IMR-90 (cell line): ENCODE measurements at regions not wholly inside any gene's neighbourhood (a gene's known extent, or its start where the extent isn't known, plus 50 kb on each side); places are given as distances from the start of the nearest gene placed in this dataset.

ENCODE experiments used
- ATAC-seq: fragments of 200-7000 bp; cut with Tn5 transposase; 2 replicates; pipeline ENCODE4 v1.9.1; 2020; ENCODE audit warnings: low read depth, mild to moderate bottlenecking, moderate library complexity
- BruUV-seq: library from RNA; stranded (reverse); fragments of 400-500 nt; replicated peaks from 2 replicates; lab custom pipeline; 2021; lab: Mats Ljungman, UMichigan
- CTCF ChIA-PET: fragments of 300-600 bp; formaldehyde crosslinking; extraction: SDS; loops from one replicate; lab custom pipeline; 2021; ENCODE audit warnings: antibody characterized with exemption; lab: Yijun Ruan, JAX
- POLR2A ChIA-PET: fragments of 300-600 bp; sonication (Branson Sonifier 250); formaldehyde crosslinking; loops from one replicate; lab custom pipeline; 2022; ENCODE audit warnings: antibody characterized with exemption; ENCODE audit not compliant: unreplicated experiment; lab: Charles Lee
- DNase-seq: peaks from one replicate; pipeline ENCODE4 v3.0.0; 2013
- H2AFZ ChIP-seq: replicated peaks from 2 replicates; pipeline ENCODE3; 2013; ENCODE audit warnings: low read length, mild to moderate bottlenecking; ENCODE audit not compliant: poor library complexity
- H2AK5ac ChIP-seq: 2 replicates; pipeline ENCODE4 v1.6.1; 2013; ENCODE audit warnings: low read depth, low read length, inconsistent platforms
- H2AK9ac ChIP-seq: replicated peaks from 2 replicates; pipeline ENCODE3; 2013; ENCODE audit warnings: mild to moderate bottlenecking, low read depth, low read length, moderate library complexity; ENCODE audit not compliant: poor library complexity
- H2BK120ac ChIP-seq: 2 replicates; pipeline ENCODE4 v1.6.1; 2013; ENCODE audit warnings: low read depth, low read length, inconsistent platforms
- H2BK15ac ChIP-seq: 3 replicates; pipeline ENCODE4 v1.6.1; 2013; ENCODE audit warnings: low read depth, low read length, inconsistent platforms
- H2BK20ac ChIP-seq: 2 replicates; pipeline ENCODE4 v1.6.1; 2013; ENCODE audit warnings: low read depth, mild to moderate bottlenecking, inconsistent platforms, low read length, moderate library complexity
- H2BK5ac ChIP-seq: 2 replicates; pipeline ENCODE4 v1.6.1; 2013; ENCODE audit warnings: mild to moderate bottlenecking, low read depth, low read length, inconsistent platforms; ENCODE audit not compliant: poor library complexity, severe bottlenecking
- H3K14ac ChIP-seq: replicated peaks from 2 replicates; pipeline ENCODE4 v1.6.1; 2013; ENCODE audit warnings: low read depth, low read length, inconsistent platforms
- H3K18ac ChIP-seq: 2 replicates; pipeline ENCODE4 v1.6.1; 2013; ENCODE audit warnings: low read depth, low read length, control low read depth
- H3K23ac ChIP-seq: 2 replicates; pipeline ENCODE4 v1.6.1; 2013; ENCODE audit warnings: low read depth, low read length, inconsistent platforms
- H3K27ac ChIP-seq: 2 replicates; pipeline ENCODE4 v1.5.1; 2013; ENCODE audit warnings: mild to moderate bottlenecking, control low read depth, low read length; ENCODE audit not compliant: insufficient read depth
- H3K27me3 ChIP-seq: 2 replicates; pipeline ENCODE4 v1.6.1; 2013; ENCODE audit warnings: low read length; ENCODE audit not compliant: control insufficient read depth, insufficient read depth
- H3K36me3 ChIP-seq: 2 replicates; pipeline ENCODE4 v1.6.1; 2013; ENCODE audit warnings: low read length, mixed read lengths; ENCODE audit not compliant: control insufficient read depth, insufficient read depth
- H3K4ac ChIP-seq: 2 replicates; pipeline ENCODE4 v1.6.1; 2013; ENCODE audit warnings: low read depth, low read length, inconsistent platforms
- H3K4me1 ChIP-seq: 2 replicates; pipeline ENCODE4 v1.6.1; 2013; ENCODE audit warnings: low read length, mixed read lengths; ENCODE audit not compliant: control insufficient read depth, insufficient read depth
- H3K4me2 ChIP-seq: 2 replicates; pipeline ENCODE4 v1.6.1; 2013; ENCODE audit warnings: low read depth, mild to moderate bottlenecking, control low read depth, low read length, moderate library complexity
- H3K4me3 ChIP-seq: 2 replicates; pipeline ENCODE4 v1.5.1; 2013; ENCODE audit warnings: low read depth, mild to moderate bottlenecking, control low read depth, low read length, moderate library complexity; ENCODE audit not compliant: insufficient read depth
- H3K56ac ChIP-seq: 2 replicates; pipeline ENCODE4 v1.6.1; 2013; ENCODE audit warnings: low read length, inconsistent platforms; ENCODE audit not compliant: insufficient read depth; ENCODE audit errors: extremely low read depth
- H3K79me1 ChIP-seq, 2 experiments: 2 replicates each; pipeline ENCODE4 v1.6.1; 2013; ENCODE audit warnings: low read length in 2 of 2, inconsistent platforms in 1 of 2, low read depth in 1 of 2
- H3K9ac ChIP-seq: 2 replicates; pipeline ENCODE4 v1.6.1; 2013; ENCODE audit warnings: low read depth, low read length, control low read depth
- H3K9me1 ChIP-seq: 2 replicates; pipeline ENCODE4 v1.6.1; 2013; ENCODE audit warnings: low read length, inconsistent platforms; ENCODE audit not compliant: insufficient read depth
- H3K9me3 ChIP-seq: 2 replicates; pipeline ENCODE4 v1.6.1; 2013; ENCODE audit warnings: low read length; ENCODE audit not compliant: control insufficient read depth, insufficient read depth
- H4K20me1 ChIP-seq: 2 replicates; pipeline ENCODE4 v1.6.1; 2013; ENCODE audit warnings: low read length, inconsistent platforms; ENCODE audit not compliant: insufficient read depth
- H4K5ac ChIP-seq: 2 replicates; pipeline ENCODE4 v1.6.1; 2013; ENCODE audit warnings: mild to moderate bottlenecking, low read depth, low read length, control low read depth
- H4K8ac ChIP-seq, 2 experiments: 2 replicates each; pipeline ENCODE4 v1.6.1; 2013; ENCODE audit warnings: low read depth in 2 of 2, low read length in 2 of 2, control low read depth in 1 of 2, inconsistent platforms in 1 of 2
- H4K91ac ChIP-seq: 2 replicates; pipeline ENCODE4 v1.6.1; 2013; ENCODE audit warnings: low read depth, low read length, inconsistent platforms; ENCODE audit not compliant: insufficient read depth
- MAZ ChIP-seq: IDR thresholded peaks from 2 replicates; pipeline ENCODE4 v1.6.1; 2012; ENCODE audit warnings: low read depth, mild to moderate bottlenecking, low read length, improper control_type of control experiment, moderate library complexity, borderline replicate concordance
- MXI1 ChIP-seq: IDR thresholded peaks from 2 replicates; pipeline ENCODE4 v1.6.1; 2012; ENCODE audit warnings: low read depth, mild to moderate bottlenecking, low read length, moderate library complexity, borderline replicate concordance
- NFE2L2 ChIP-seq: fragments of 150-350 bp; IDR thresholded peaks from 2 replicates; pipeline ENCODE4 v1.6.1; 2016; ENCODE audit warnings: low read depth, mild to moderate bottlenecking, low read length
- RFX5 ChIP-seq: IDR thresholded peaks from 2 replicates; pipeline ENCODE4 v1.8.0; 2012; ENCODE audit warnings: low read depth, mild to moderate bottlenecking, low read length, moderate library complexity
- WGBS, 2 experiments: methylation state at CpG; one replicate each; pipeline versions ENCODE4 v1.1.5 to v1.1.7; 2013; ENCODE audit warnings: missing lambda C conversion rate in 2 of 2; ENCODE audit not compliant: insufficient read length in 1 of 2; ENCODE audit errors: extremely low coverage in 2 of 2; 5-methylcytosine and 5-hydroxymethylcytosine counted together
- dilution Hi-C: fragments of 300-500 bp; cut with HindIII; formaldehyde crosslinking; loops from one replicate; pipeline ENCODE4 v1.14.3; 2018; ENCODE audit warnings: low sequenced_read_pairs; ENCODE audit not compliant: unreplicated experiment
- in situ Hi-C: fragments of 300-500 bp; cut with MboI; formaldehyde crosslinking; loops from 3 replicates; pipeline ENCODE4 v1.14.3; 2019; ENCODE audit warnings: low sequenced_read_pairs, inconsistent platforms, mixed read lengths
- intact Hi-C: fragments of 100-400 bp; cut with micrococcal nuclease; formaldehyde crosslinking; loops from 2 replicates; pipeline ENCODE4 v1.10.0; 2022
- TF ChIP-seq, protein P1 (sequence below): fragments of 150-350 bp; IDR thresholded peaks from 2 replicates; pipeline ENCODE4 v1.6.1; 2016; ENCODE audit warnings: low read depth, mild to moderate bottlenecking, low read length, moderate library complexity, borderline replicate concordance

DNA sequence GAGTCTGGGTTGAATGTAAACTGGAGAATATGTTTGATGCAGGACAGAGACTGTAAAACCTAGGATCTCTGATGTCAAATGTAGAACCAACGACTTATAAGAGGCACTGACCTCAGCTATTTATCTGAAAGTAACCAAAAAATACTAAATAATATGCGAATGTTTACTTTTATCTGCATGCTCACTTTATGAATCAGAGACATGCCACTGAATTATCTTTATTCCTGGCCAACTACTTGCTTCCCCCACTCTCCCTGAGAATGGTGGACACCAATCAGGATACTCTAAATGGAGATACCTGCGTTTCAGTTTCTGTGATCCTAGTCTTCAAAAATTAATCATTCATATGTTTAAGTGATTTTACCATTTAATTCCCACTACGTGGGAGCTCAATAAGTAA is 1038.4 kb upstream of the PABPC4L start:
- no peak overlapping the region for H3K4me2 ChIP-seq
- no peak overlapping the region for H4K5ac ChIP-seq
- H3K9ac ChIP-seq, result no peak overlapping the region
- H3K18ac ChIP-seq, result no peak overlapping the region
- H3K27ac ChIP-seq, result no peak overlapping the region
- no peak overlapping the region for H2AK5ac ChIP-seq
- H2AFZ ChIP-seq, result no peak overlapping the region
- H3K4me3 ChIP-seq, result no peak overlapping the region
- no peak overlapping the region for H3K56ac ChIP-seq
- no peak overlapping the region for H2BK20ac ChIP-seq
- DNase-seq, result peak; percentile 40
- no peak for TF ChIP-seq NFE2L2
- no peak for TF ChIP-seq MXI1
- TF ChIP-seq, protein P1, sequence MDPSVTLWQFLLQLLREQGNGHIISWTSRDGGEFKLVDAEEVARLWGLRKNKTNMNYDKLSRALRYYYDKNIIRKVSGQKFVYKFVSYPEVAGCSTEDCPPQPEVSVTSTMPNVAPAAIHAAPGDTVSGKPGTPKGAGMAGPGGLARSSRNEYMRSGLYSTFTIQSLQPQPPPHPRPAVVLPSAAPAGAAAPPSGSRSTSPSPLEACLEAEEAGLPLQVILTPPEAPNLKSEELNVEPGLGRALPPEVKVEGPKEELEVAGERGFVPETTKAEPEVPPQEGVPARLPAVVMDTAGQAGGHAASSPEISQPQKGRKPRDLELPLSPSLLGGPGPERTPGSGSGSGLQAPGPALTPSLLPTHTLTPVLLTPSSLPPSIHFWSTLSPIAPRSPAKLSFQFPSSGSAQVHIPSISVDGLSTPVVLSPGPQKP, result no peak
- no peak for TF ChIP-seq RFX5
- no peak for TF ChIP-seq MAZ
- H3K9me1 ChIP-seq, result no peaks in the 10 kb centered on the region
- no peak overlapping the region for H3K14ac ChIP-seq
- H2AK9ac ChIP-seq, result no peak overlapping the region
- in situ Hi-C loops (no loop called here), intact Hi-C loops (no loop called here), dilution Hi-C loops (no loop called here)
- H4K20me1 ChIP-seq, result no peaks in the 10 kb centered on the region
- no peaks in the 10 kb centered on the region for H3K79me1 ChIP-seq
- no peak overlapping the region for H2BK5ac ChIP-seq
- peak; percentile 64 for ATAC-seq
- H3K27me3 ChIP-seq, result no peaks in the 10 kb centered on the region
- no peaks in the 10 kb centered on the region for H3K36me3 ChIP-seq
- POLR2A ChIA-PET, result no interaction called here
- H2BK15ac ChIP-seq, result no peak overlapping the region
- no TSS peak for BruUV-seq
- H3K23ac ChIP-seq, result no peak overlapping the region
- no peaks in the 10 kb centered on the region for H3K9me3 ChIP-seq
- H4K8ac ChIP-seq, result no peak overlapping the region
- peaks cover 4% of the 10 kb centered on the region for H3K4me1 ChIP-seq
- no CpG with 5 or more reads among the region's 4 CpGs for WGBS, 2 experiments
- H2BK120ac ChIP-seq, result no peak overlapping the region
- H3K4ac ChIP-seq, result no peak overlapping the region
- H4K91ac ChIP-seq, result no peak overlapping the region
- CTCF ChIA-PET, result interaction anchor here (0.6 kb wide), 1 partner anchor 540 kb away, joined by 3 read pairs; no protein-coding TSS in a partner anchor
